Ascending aorta (tissue), 2 donors: ENCODE measurements at regions not wholly inside any gene's neighbourhood (a gene's known extent, or its start where the extent isn't known, plus 50 kb on each side); places are given as distances from the start of the nearest gene placed in this dataset.
"Not testable (repeated sequence)": the region's sequence is repeated elsewhere in the genome, so short reads cannot be mapped to it uniquely, and the experiment has no call there.

Source experiments
- DNase-seq, 2 donors: peaks; one replicate each; pipeline ENCODE4 v3.0.0-alpha.2; 2019; ENCODE audit warnings: low spot score in 2 of 2
- H3K27ac ChIP-seq, 2 donors: fragments of 200-600 bp; sonication (generic); one replicate each; pipeline ENCODE4 v1.5.1; 2016 to 2017; ENCODE audit warnings: mild to moderate bottlenecking in 1 of 2
- H3K27me3 ChIP-seq: fragments of 200-600 bp; sonication (generic); one replicate; pipeline ENCODE4 v1.5.1; 2017
- H3K36me3 ChIP-seq, 2 donors: fragments of 200-600 bp; sonication (generic); one replicate each; pipeline ENCODE4 v1.5.1; 2016
- H3K4me1 ChIP-seq, 2 donors: fragments of 200-600 bp; sonication (generic); one replicate each; pipeline ENCODE4 v1.5.1; 2016 to 2017; ENCODE audit warnings: mild to moderate bottlenecking in 1 of 2
- H3K4me3 ChIP-seq, 2 donors: fragments of 200-600 bp; sonication (generic); one replicate each; pipeline ENCODE4 v1.5.1; 2016 to 2017; ENCODE audit warnings: mild to moderate bottlenecking in 1 of 2
- H3K9me3 ChIP-seq, 2 donors: fragments of 200-600 bp; sonication (generic); one replicate each; pipeline ENCODE4 v1.5.1; 2016
- intact Hi-C: fragments of 100-400 bp; cut with DNase I; formaldehyde crosslinking; loops from one replicate; pipeline ENCODE4 v1.15.1; 2023
- TF ChIP-seq, protein P1 (sequence below), 3 experiments: fragments of 200-600 bp in 2 of 3; fragments of 450-650 bp in 1 of 3; sonication (generic) in 2 of 3; IDR thresholded peaks; one replicate each; pipeline ENCODE4 v1.5.1; 2016 to 2019; ENCODE audit warnings: antibody characterized with exemption in 3 of 3, mild to moderate bottlenecking in 1 of 3, moderate library complexity in 1 of 3

DNA sequence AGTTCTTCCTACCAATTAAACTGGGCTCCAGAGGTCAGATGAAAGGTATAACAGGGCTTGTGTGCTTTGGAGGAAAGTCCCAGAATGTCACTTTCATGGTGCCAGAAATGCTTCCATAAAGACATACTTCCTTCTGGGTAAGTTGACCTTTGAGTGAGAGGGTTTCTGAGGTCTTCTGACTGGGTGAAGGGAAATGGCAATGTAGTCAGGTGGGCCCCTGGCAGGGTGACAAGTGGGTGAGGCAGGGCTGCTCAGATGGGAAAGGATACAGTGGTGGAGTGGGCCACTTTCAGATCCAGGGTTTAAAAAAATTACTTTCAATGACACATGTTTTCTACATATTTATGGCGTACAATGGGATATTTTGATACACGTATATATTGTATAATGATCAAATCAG, 136.5 kb upstream of the PITX1 start:
- Histone ChIP-seq H3K9me3 (no peaks in the 10 kb centered on the region), H3K4me3 (no peak overlapping the region), H3K27ac (no peak overlapping the region), H3K4me1 (no peaks in the 10 kb centered on the region), H3K27me3 (no peaks in the 10 kb centered on the region), H3K36me3 (no peaks in the 10 kb centered on the region)
- intact Hi-C loops = no loop called here
- TF ChIP-seq, protein P1, sequence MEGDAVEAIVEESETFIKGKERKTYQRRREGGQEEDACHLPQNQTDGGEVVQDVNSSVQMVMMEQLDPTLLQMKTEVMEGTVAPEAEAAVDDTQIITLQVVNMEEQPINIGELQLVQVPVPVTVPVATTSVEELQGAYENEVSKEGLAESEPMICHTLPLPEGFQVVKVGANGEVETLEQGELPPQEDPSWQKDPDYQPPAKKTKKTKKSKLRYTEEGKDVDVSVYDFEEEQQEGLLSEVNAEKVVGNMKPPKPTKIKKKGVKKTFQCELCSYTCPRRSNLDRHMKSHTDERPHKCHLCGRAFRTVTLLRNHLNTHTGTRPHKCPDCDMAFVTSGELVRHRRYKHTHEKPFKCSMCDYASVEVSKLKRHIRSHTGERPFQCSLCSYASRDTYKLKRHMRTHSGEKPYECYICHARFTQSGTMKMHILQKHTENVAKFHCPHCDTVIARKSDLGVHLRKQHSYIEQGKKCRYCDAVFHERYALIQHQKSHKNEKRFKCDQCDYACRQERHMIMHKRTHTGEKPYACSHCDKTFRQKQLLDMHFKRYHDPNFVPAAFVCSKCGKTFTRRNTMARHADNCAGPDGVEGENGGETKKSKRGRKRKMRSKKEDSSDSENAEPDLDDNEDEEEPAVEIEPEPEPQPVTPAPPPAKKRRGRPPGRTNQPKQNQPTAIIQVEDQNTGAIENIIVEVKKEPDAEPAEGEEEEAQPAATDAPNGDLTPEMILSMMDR (IDR thresholded peaks at IDR 0.05) = no peak
- no peak for DNase-seq

DNA sequence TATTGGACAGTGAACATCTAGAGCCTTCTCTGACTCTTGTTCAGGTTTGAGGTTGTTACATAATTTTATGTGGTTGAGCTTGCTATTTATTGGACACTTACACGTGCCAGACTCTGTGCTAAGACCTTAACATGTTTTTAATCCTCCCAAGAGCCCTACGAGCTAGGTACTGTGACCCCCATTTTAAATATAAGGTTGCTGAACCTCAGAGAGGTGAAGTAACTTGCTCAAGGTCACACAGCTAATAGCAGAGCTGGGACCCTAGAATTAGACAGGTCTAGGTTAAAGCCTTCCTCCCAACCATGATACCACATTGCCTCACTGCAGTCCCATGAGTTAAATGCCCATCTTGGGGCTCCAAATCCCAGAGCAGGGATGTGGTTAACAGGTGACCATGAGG, 135.7 kb upstream of the PITX1 start:
- Histone ChIP-seq H3K4me3 (no peak overlapping the region), H3K9me3 (no peaks in the 10 kb centered on the region), H3K36me3 (no peaks in the 10 kb centered on the region), H3K4me1 (no peaks in the 10 kb centered on the region), H3K27me3 (no peaks in the 10 kb centered on the region), H3K27ac (no peak overlapping the region)
- intact Hi-C loops = no loop called here
- DNase-seq = no peak
- TF ChIP-seq, protein P1 (IDR thresholded peaks at IDR 0.05) = no peak

DNA sequence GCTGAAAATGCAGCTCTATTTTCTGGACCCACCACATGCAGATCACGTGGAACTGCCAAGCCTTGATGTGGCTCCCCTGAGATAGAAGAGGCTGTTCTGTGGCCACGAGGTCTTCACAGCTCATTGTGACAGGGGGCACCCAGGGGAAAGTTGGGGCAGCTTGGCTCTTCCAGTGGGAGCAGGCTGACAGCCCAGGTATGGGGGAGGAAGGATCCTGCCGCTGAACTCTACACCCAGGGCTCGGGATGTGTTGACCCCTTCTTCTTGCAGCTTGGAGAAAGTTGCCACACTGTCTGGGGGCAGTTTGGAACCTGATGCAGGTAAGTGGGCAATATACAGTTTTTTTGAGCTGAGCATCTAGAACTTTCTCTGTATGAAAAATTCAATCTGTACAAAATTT, 133.6 kb upstream of the PITX1 start:
- intact Hi-C loops = no loop called here
- Histone ChIP-seq H3K27ac (no peak overlapping the region), H3K4me3 (no peak overlapping the region), H3K4me1 (no peaks in the 10 kb centered on the region), H3K27me3 (no peaks in the 10 kb centered on the region), H3K9me3 (no peaks in the 10 kb centered on the region), H3K36me3 (no peaks in the 10 kb centered on the region)
- TF ChIP-seq, protein P1 (IDR thresholded peaks at IDR 0.05) = no peak
- no peak for DNase-seq

DNA sequence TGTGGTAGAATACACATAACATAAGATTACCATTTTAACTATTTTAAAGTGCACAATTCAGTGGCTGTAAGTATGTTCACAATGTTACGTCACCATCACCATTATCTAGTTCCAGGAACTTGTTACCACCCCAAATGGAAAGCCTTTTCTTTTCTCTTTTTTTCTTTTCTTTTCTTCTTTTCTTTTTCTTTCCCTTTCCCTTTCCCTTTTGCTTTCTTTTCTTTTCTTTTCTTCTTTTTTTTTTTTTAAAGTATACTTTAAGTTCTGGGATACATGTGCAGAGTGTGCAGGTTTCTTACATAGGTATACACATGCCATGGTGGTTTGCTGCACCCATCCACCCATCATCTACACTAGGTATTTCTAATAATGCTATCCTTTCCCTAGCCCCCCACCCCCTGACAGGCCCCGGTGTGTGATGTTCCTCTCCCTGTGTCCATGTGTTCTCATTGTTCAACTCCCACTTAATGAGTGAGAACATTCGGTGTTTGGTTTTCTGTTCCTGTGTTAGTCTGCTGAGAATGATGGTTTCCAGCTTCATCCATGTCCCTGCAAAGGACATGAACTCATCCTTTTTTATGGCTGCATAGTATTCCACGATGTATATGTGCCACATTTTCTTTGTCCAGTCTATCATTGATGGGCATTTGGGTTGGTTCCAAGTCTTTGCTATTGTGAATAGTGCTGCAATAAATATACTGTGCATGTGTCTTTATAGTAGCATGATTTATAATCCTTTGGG, 131.0 kb upstream of the PITX1 start:
- intact Hi-C loops, H3K36me3 ChIP-seq, H3K27ac ChIP-seq, H3K27me3 ChIP-seq, H3K4me3 ChIP-seq, H3K4me1 ChIP-seq, H3K9me3 ChIP-seq, DNase-seq: not testable (repeated sequence)

DNA sequence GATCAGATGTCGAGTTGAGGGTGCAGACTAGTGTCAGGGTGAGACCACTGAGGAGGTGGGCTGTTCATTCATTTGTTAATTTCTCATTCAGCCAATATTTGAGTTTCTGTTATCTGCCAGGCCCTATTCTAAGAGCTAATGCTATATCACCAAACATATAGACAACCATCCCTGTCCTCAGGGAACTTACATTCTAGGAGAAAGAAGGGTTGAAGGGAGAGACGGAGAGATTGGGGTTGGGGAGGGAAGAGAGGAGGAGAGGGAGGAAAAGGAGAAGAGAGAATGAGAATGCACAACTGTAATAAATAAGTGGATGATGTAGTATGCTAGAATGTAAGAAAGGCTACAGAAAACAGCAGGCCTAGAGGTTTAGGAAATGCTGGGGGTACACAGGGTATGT, 129.9 kb upstream of the PITX1 start:
- intact Hi-C loops = no loop called here
- Histone ChIP-seq H3K4me1 (no peaks in the 10 kb centered on the region), H3K4me3 (no peak overlapping the region), H3K27me3 (no peaks in the 10 kb centered on the region), H3K27ac (no peak overlapping the region), H3K36me3 (no peaks in the 10 kb centered on the region), H3K9me3 (peaks cover 0 to 11% of the 10 kb centered on the region in 2 donors)
- TF ChIP-seq, protein P1 (IDR thresholded peaks at IDR 0.05) = no peak
- no peak for DNase-seq

DNA sequence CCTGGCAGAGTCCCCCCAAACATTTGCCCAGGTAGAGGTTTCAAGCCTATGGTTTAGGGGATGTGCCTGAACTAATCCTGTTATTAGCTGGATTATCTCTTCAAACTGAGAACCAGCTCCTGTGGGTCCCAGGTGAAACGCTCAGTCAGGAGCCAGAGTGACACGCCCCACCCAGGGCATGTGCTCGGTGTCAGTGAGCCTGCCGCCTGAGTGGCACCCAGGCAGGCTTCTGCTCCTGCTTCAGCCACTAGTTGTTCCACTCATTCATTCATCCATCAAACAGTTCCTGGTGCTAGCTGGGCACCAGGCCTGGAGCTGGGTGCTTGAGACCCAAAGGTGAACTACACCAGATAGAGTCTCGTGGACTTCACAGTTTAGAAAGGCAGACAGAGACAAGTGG, 129.4 kb upstream of the PITX1 start:
- H3K4me3 ChIP-seq = no peak overlapping the region
- H3K4me1 ChIP-seq = no peaks in the 10 kb centered on the region
- H3K27me3 ChIP-seq = no peaks in the 10 kb centered on the region
- H3K9me3 ChIP-seq = peaks cover 0 to 17% of the 10 kb centered on the region in 2 donors
- no peaks in the 10 kb centered on the region for H3K36me3 ChIP-seq
- H3K27ac ChIP-seq = no peak overlapping the region
- TF ChIP-seq, protein P1 (IDR thresholded peaks at IDR 0.05) = no peak
- DNase-seq = no peak
- intact Hi-C loops = no loop called here
